C4-2B (cell line): ENCODE measurements at regions not wholly inside any gene's neighbourhood (a gene's known extent, or its start where the extent isn't known, plus 50 kb on each side); places are given as distances from the start of the nearest gene placed in this dataset.

Experiments used
- ZFX ChIP-seq: fragments of 450-650 bp; IDR thresholded peaks from 2 replicates; pipeline ENCODE4 v1.6.1; 2017
- TF ChIP-seq, protein P1 (sequence below): fragments of 450-650 bp; conservative IDR thresholded peaks from 2 replicates; pipeline ENCODE4 v1.5.1; 2017; ENCODE audit warnings: mild to moderate bottlenecking

DNA sequence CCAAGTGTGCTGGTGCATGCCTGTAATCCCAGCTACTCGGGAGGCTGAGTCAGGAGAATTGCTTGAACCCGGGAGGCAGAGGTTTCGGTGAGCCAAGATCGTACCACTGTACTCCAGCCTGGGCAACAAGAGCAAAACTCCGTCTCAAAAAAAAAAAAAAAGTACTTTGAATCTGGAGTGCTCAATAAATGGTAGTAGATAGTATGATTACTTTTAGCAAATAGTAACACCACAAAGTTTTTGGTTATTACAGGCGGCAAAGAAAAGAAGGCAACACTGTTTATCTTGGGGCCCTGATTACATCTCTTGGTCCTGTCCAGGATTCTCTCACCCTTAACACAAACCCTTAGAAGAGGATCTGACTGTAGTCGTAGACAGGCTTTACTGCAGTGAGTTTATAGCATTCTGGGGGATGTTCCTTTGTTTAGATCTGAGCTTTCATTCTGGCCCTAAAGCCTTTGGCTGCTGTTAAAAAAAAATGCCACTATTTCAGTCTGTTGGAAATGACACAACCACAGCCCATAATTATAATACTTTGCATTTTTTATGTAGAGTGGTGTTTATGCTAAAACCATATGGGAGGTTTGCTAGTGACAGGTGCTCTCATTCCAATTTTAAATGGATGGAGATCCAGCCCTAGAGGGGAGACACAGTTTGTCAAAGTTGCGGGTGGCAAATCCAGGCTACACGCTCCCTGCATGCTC lies 79.7 kb upstream of the SLC2A1 start:
- TF ChIP-seq, protein P1, sequence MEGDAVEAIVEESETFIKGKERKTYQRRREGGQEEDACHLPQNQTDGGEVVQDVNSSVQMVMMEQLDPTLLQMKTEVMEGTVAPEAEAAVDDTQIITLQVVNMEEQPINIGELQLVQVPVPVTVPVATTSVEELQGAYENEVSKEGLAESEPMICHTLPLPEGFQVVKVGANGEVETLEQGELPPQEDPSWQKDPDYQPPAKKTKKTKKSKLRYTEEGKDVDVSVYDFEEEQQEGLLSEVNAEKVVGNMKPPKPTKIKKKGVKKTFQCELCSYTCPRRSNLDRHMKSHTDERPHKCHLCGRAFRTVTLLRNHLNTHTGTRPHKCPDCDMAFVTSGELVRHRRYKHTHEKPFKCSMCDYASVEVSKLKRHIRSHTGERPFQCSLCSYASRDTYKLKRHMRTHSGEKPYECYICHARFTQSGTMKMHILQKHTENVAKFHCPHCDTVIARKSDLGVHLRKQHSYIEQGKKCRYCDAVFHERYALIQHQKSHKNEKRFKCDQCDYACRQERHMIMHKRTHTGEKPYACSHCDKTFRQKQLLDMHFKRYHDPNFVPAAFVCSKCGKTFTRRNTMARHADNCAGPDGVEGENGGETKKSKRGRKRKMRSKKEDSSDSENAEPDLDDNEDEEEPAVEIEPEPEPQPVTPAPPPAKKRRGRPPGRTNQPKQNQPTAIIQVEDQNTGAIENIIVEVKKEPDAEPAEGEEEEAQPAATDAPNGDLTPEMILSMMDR = no peak
- TF ChIP-seq ZFX = no peak
